Esophagus squamous epithelium (tissue), 5 donors: ENCODE measurements at regions not wholly inside any gene's neighbourhood (a gene's known extent, or its start where the extent isn't known, plus 50 kb on each side); places are given as distances from the start of the nearest gene placed in this dataset.

ENCODE experiments used
- DNase-seq: peaks from one replicate; lab custom pipeline; 2025; lab: John Stamatoyannopoulos, UW
- H3K27ac ChIP-seq, 4 donors: fragments of 200-600 bp; sonication (generic); one replicate each; pipeline ENCODE4 v1.5.1; 2016 to 2019; ENCODE audit warnings: mild to moderate bottlenecking in 1 of 4
- H3K27me3 ChIP-seq, 4 donors: fragments of 200-600 bp; sonication (generic); 1 replicate in 3 of 4; 2 replicates in 1 of 4; pipeline versions ENCODE4 v1.5.1 to v1.6.0; 2017 to 2021; ENCODE audit warnings: antibody characterized with exemption in 1 of 4
- H3K36me3 ChIP-seq, 3 donors: fragments of 200-600 bp; sonication (generic); one replicate each; pipeline ENCODE4 v1.5.1; 2016 to 2019
- H3K4me1 ChIP-seq, 3 donors: fragments of 200-600 bp; sonication (generic); one replicate each; pipeline ENCODE4 v1.5.1; 2017 to 2019
- H3K4me3 ChIP-seq, 4 donors: fragments of 200-600 bp; sonication (generic); 1 replicate in 3 of 4; 2 replicates in 1 of 4; pipeline ENCODE4 v1.5.1; 2016 to 2019; ENCODE audit warnings: mild to moderate bottlenecking in 2 of 4, moderate library complexity in 1 of 4
- H3K9me3 ChIP-seq, 3 donors: fragments of 200-600 bp; sonication (generic); one replicate each; pipeline ENCODE4 v1.5.1; 2016 to 2019
- POLR2A ChIP-seq, 4 donors: fragments of 450-650 bp; IDR thresholded peaks; one replicate each; pipeline ENCODE4 v1.6.1; 2017; ENCODE audit warnings: antibody characterized with exemption in 4 of 4, mild to moderate bottlenecking in 4 of 4, moderate library complexity in 3 of 4
- WGBS, 2 donors: methylation state at CpG; one replicate each; pipeline ENCODE4 v1.1.5; 2018; 5-methylcytosine and 5-hydroxymethylcytosine counted together
- intact Hi-C: fragments of 100-400 bp; cut with DNase I; formaldehyde crosslinking; loops from one replicate; pipeline ENCODE4 v1.15.0; 2022
- TF ChIP-seq, protein P1 (sequence below), 6 experiments: fragments of 450-650 bp in 4 of 6; fragments of 200-600 bp in 2 of 6; sonication (generic) in 2 of 6; IDR thresholded peaks; one replicate each; pipeline ENCODE4 v1.5.1; 2016 to 2019; ENCODE audit warnings: antibody characterized with exemption in 6 of 6, mild to moderate bottlenecking in 4 of 6, moderate library complexity in 4 of 6
- donor health status: DM: yes; HTN: yes; CAD: no.

DNA sequence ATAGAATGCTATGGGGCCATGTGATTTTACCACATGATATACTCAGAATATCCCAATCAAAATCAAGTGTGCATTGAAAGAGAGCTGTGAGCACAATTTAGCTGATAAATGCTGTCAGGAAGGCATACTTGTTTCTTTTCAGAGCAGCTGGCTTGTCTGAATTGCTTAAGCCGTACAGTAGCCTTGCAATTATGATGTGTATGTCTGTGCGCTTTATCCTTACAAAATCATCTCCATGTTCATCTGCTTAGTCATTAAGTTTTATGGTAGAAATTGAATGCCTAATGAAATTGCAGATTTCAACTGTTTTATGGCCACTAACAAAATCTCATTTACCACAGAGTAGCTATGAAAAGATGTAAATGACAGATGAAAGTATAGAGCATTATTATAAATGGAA, 346.0 kb upstream of the DLGAP1 start:
- 88 to 97% methylated on average over 2 of the region's 2 CpGs for WGBS, 2 donors
- H3K4me1 ChIP-seq, result no peaks in the 10 kb centered on the region
- H3K27ac ChIP-seq, result no peak overlapping the region
- no peak for TF ChIP-seq POLR2A (IDR thresholded peaks at IDR 0.05)
- TF ChIP-seq, protein P1, sequence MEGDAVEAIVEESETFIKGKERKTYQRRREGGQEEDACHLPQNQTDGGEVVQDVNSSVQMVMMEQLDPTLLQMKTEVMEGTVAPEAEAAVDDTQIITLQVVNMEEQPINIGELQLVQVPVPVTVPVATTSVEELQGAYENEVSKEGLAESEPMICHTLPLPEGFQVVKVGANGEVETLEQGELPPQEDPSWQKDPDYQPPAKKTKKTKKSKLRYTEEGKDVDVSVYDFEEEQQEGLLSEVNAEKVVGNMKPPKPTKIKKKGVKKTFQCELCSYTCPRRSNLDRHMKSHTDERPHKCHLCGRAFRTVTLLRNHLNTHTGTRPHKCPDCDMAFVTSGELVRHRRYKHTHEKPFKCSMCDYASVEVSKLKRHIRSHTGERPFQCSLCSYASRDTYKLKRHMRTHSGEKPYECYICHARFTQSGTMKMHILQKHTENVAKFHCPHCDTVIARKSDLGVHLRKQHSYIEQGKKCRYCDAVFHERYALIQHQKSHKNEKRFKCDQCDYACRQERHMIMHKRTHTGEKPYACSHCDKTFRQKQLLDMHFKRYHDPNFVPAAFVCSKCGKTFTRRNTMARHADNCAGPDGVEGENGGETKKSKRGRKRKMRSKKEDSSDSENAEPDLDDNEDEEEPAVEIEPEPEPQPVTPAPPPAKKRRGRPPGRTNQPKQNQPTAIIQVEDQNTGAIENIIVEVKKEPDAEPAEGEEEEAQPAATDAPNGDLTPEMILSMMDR (IDR thresholded peaks at IDR 0.05), result no peak
- DNase-seq, result no peak
- H3K4me3 ChIP-seq, result no peak overlapping the region
- H3K27me3 ChIP-seq, result no peaks in the 10 kb centered on the region
- no peaks in the 10 kb centered on the region for H3K36me3 ChIP-seq
- intact Hi-C loops, result no loop called here
- peaks cover 0 to 8% (median 0%) of the 10 kb centered on the region in 3 donors for H3K9me3 ChIP-seq

DNA sequence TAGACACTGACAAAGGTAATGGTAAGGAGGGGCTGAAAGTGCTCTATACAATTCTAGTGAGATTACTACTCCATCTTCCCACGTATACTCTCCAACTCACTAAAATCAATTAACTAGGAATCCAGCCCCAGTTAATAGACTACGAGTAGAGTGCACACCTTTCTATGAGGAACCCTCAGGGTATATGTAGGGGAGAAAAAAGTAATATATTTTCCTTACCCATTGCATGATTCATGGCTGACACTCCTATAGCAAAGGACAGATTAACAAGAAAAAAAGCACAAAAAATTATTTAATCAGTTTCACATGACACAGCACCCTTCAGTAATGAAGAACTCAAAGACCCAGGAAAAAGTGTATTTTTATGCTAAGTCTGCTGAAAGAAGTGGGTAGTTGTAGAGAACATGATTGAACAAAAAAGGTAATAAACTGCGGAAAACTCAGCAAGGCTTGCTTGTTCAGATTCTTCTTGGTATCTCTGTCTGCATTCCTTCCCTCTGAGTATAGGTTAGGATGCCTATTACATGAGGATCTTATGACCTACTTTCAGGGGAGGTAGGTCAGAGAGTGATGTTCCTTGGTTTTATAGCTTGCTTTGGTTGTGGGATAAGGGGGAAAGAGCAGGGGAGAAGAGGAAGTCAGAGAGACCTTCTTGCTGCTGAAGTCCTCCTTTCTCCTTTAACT, 342.0 kb upstream of the DLGAP1 start:
- DNase-seq, result no peak
- H3K36me3 ChIP-seq, result no peaks in the 10 kb centered on the region
- H3K4me1 ChIP-seq, result no peaks in the 10 kb centered on the region
- no peak overlapping the region for H3K27ac ChIP-seq
- no peak overlapping the region for H3K4me3 ChIP-seq
- peaks cover 0 to 8% (median 0%) of the 10 kb centered on the region in 3 donors for H3K9me3 ChIP-seq
- WGBS, 2 donors, result 55 to 56% methylated on average over 3 of the region's 3 CpGs
- H3K27me3 ChIP-seq, result no peaks in the 10 kb centered on the region
- TF ChIP-seq POLR2A (IDR thresholded peaks at IDR 0.05), result no peak
- TF ChIP-seq, protein P1 (IDR thresholded peaks at IDR 0.05), result no peak
- intact Hi-C loops, result no loop called here

DNA sequence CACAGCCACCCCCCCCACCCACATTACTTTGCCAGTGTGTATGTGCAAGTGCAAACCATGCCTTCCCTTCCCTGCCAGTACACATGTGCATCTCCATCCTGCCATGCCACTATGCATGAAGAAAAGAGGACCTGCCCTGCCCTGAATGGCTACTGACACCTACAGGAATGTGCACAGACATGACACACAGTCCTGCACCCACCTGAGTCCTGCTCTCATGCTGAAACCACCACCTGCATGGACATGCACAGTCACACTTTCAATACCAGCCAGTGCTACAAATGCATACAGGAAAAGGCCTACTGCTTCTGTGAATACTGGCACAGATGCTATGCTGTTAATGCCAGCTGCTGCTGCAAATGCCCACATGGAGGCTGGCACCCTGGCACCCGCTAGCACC, 334.4 kb upstream of the DLGAP1 start:
- 38 to 67% methylated on average over 1 of the region's 1 CpG for WGBS, 2 donors

DNA sequence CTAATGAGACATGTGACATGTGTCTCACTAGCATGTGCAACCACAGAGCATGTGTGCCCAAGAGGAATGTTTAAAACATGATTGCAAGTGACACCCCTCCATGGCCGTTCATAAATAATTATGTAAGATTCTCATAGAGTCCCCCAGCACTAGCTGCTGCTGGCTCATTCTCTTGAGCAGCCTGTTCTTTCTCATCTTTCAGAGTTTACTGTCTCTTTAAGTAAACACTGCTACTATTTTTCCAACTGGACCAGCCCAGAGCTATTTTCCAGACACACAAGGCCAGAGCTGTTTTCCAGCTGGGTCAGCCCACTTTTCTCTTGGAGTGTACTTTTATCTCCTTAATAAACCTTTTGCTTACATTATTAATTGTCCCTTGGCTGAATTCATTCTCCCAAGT, 326.8 kb upstream of the DLGAP1 start:
- H3K27ac ChIP-seq, result no peak overlapping the region
- TF ChIP-seq, protein P1 (IDR thresholded peaks at IDR 0.05), result no peak
- no peak for TF ChIP-seq POLR2A (IDR thresholded peaks at IDR 0.05)
- H3K36me3 ChIP-seq, result no peaks in the 10 kb centered on the region
- no peaks in the 10 kb centered on the region for H3K9me3 ChIP-seq
- intact Hi-C loops, result no loop called here
- no peaks in the 10 kb centered on the region for H3K27me3 ChIP-seq
- H3K4me1 ChIP-seq, result no peaks in the 10 kb centered on the region
- DNase-seq, result no peak
- no peak overlapping the region for H3K4me3 ChIP-seq
- WGBS, 2 donors, result 73 to 77% methylated on average over 1 of the region's 1 CpG

More for the DNA sequence above, 334.4 kb upstream of the DLGAP1 start:
- Histone ChIP-seq H3K27me3 (no peaks in the 10 kb centered on the region), H3K4me3 (no peak overlapping the region), H3K36me3 (no peaks in the 10 kb centered on the region), H3K4me1 (no peaks in the 10 kb centered on the region), H3K9me3 (peaks cover 0 to 7% (median 0%) of the 10 kb centered on the region in 3 donors), H3K27ac (no peak overlapping the region)
- intact Hi-C loops, result no loop called here
- TF ChIP-seq POLR2A (IDR thresholded peaks at IDR 0.05), result no peak
- TF ChIP-seq, protein P1 (IDR thresholded peaks at IDR 0.05), result no peak
- DNase-seq, result no peak

DNA sequence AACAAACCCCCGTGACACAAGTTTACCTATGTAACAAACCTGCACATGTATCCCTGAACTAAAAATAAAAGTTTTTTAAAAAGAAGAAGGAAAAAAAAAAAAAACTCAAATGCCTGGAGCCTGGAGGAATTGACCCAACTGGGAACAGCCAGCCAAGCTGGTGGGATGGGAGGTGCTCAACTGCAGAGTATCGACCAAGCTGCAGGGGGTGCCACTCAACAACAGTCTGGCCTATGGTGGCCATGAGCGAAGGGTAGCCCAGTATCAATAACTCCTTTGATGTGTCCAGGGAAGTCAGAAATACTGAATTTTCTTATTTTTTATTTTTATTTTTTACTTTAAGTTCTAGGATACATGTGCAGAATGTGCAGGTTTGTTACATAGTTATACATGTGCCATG, 310.3 kb upstream of the DLGAP1 start:
- no peaks in the 10 kb centered on the region for H3K27me3 ChIP-seq
- no peaks in the 10 kb centered on the region for H3K4me1 ChIP-seq
- no peak for TF ChIP-seq POLR2A (IDR thresholded peaks at IDR 0.05)
- TF ChIP-seq, protein P1 (IDR thresholded peaks at IDR 0.05), result no peak
- no peak overlapping the region for H3K27ac ChIP-seq
- 69 to 71% methylated on average over 2 to 3 of the region's 3 CpGs for WGBS, 2 donors
- H3K36me3 ChIP-seq, result no peaks in the 10 kb centered on the region
- H3K4me3 ChIP-seq, result no peak overlapping the region
- intact Hi-C loops, result no loop called here
- no peak for DNase-seq
- H3K9me3 ChIP-seq, result no peaks in the 10 kb centered on the region
